Neural progenitor cell (in vitro differentiated cells): ENCODE measurements at regions not wholly inside any gene's neighbourhood (a gene's known extent, or its start where the extent isn't known, plus 50 kb on each side); places are given as distances from the start of the nearest gene placed in this dataset.

Experiments used
- CTCF ChIP-seq: fragments of 200-600 bp; sonication (generic); IDR thresholded peaks from 2 replicates; pipeline ENCODE4 v1.5.1; 2017; ENCODE audit warnings: antibody characterized with exemption, mild to moderate bottlenecking
- EZH2phosphoT487 ChIP-seq: fragments of 200-600 bp; sonication (generic); IDR thresholded peaks from 2 replicates; pipeline ENCODE4 v1.6.1; 2017; ENCODE audit warnings: antibody characterized with exemption

GRCh38 chr13:99746637-99747402, 224.7 kb downstream of the ZIC5 start:
- TF ChIP-seq EZH2phosphoT487 (no peak), CTCF (no peak)
